ENCODE measurements at regions not wholly inside any gene's neighbourhood (a gene's known extent, or its start where the extent isn't known, plus 50 kb on each side); places are given as distances from the start of the nearest gene placed in this dataset.

DNA sequence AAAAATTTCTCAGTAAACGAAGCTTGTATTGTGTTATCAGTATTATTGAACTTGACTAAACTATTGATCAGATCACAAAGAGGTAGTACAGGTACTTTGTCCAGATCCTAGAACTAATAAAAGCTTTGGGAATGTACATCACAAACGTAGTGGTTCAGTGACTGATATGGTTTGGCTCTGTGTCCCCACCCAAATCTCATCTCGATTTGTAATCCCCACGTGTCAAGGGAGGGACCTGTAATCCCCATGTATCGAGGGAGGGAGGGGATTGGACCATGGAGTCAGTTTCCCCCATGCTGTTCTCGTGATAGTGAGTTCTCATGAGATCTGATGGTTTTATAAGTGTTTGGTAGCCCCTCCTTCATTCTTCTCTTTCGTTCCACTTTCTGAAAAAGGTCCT, 100.9 kb downstream of the ARRDC3 start:
- Histone ChIP-seq H3K4me3 (no peak overlapping the region), H3K4me1 (ENCODE audit: control insufficient read depth in 1 of 2, low read depth in 2 of 2) (peaks cover 0 to 21% of the 10 kb centered on the region in 2 donors), H3K36me3 (no peaks in the 10 kb centered on the region), H3K27ac (no peak overlapping the region), H3K27me3 (replicated peaks; ENCODE audit: insufficient read depth) (no peaks in the 10 kb centered on the region), H3K9me3 (no peaks in the 10 kb centered on the region)
- TF ChIP-seq, protein P1, sequence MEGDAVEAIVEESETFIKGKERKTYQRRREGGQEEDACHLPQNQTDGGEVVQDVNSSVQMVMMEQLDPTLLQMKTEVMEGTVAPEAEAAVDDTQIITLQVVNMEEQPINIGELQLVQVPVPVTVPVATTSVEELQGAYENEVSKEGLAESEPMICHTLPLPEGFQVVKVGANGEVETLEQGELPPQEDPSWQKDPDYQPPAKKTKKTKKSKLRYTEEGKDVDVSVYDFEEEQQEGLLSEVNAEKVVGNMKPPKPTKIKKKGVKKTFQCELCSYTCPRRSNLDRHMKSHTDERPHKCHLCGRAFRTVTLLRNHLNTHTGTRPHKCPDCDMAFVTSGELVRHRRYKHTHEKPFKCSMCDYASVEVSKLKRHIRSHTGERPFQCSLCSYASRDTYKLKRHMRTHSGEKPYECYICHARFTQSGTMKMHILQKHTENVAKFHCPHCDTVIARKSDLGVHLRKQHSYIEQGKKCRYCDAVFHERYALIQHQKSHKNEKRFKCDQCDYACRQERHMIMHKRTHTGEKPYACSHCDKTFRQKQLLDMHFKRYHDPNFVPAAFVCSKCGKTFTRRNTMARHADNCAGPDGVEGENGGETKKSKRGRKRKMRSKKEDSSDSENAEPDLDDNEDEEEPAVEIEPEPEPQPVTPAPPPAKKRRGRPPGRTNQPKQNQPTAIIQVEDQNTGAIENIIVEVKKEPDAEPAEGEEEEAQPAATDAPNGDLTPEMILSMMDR (IDR thresholded peaks at IDR 0.05) = no peak
- DNase-seq (ENCODE audit: low spot score) (no peak), ATAC-seq (ENCODE audit: insufficient number of reproducible peaks, low FRiP score, low read depth) (no peak)

DNA sequence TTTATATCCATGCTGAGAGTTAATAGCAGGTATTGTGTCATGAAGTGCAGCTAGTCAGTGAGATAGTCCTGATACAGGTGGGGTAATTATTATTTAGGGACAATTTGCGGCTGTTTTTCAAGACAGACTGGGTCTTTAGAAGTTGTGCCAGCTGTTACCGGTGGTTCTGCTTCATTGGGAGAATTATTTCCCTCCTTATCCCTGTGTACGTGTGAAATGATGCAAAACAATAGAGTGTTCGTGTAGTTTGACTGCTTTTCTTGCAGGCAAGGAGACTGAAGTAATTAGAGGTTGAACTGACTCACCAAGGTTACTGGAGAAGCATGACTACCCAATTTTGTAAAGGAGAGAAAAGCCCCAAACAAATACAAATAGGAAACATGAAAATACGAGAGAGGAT, 101.7 kb downstream of the ARRDC3 start:
- Histone ChIP-seq H3K36me3 (no peaks in the 10 kb centered on the region), H3K27me3 (replicated peaks; ENCODE audit: insufficient read depth) (no peaks in the 10 kb centered on the region), H3K4me1 (ENCODE audit: control insufficient read depth in 1 of 2, low read depth in 2 of 2) (peaks cover 0 to 21% of the 10 kb centered on the region in 2 donors), H3K4me3 (no peak overlapping the region), H3K27ac (peak overlapping the region; percentile 86 to 96), H3K9me3 (no peaks in the 10 kb centered on the region)
- DNase-seq (ENCODE audit: low spot score) (no peak), ATAC-seq (ENCODE audit: insufficient number of reproducible peaks, low FRiP score, low read depth) (no peak)
- TF ChIP-seq, protein P1 (IDR thresholded peaks at IDR 0.05) = no peak

DNA sequence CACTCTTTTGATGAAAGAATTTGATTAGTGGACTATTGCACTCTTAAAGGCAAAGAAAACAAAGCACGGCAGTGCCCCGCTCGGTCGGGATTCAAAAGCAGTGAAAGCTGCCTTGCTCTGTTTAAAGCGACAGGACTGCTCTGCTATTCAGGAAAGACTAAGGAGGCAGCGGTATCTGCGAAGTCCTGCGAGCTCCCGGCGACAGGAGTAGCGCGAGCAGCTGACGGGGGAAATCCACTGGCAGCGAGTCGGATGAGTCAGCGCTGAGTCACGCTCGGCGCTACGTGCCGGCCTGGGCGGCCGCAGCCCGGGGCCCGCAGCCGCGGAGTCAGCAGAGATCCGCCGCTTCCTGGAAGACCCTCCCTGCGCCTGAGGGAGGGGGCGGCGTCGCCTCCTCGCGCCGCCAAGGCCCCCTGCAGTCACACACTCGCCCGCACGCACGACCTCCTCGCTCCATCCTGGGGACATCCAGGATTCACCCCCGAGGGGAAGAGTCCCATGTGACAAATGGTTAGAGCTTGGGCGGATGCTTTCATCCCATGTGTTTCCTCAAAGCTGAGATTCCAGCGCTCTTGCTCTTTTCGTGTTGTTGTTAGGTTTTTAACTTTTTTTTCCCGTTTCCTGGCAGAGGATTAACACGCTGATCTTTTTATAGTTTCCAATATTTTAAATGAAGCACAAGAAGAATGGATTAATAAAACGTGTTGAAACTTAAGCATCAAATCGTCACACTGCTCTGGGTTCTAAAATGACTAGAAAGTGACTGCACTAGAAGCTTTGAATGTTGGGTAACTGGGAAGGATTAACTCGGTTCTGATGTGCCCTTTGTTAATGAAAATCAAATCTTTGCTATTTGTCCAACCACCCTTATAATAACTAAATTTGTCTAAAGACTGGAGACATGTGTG, 102.5 kb downstream of the ARRDC3 start:
- DNase-seq (ENCODE audit: low spot score) (peak; percentile 81), ATAC-seq (ENCODE audit: insufficient number of reproducible peaks, low FRiP score, low read depth) (peak; percentile 96)
- H3K27ac ChIP-seq = peak overlapping the region; percentile 86 to 96
- TF ChIP-seq, protein P1 (IDR thresholded peaks at IDR 0.05) = no peak
- no peaks in the 10 kb centered on the region for H3K36me3 ChIP-seq
- peak overlapping the region; percentile 85 for H3K4me3 ChIP-seq
- peaks cover 0 to 21% of the 10 kb centered on the region in 2 donors for H3K4me1 ChIP-seq (ENCODE audit: control insufficient read depth in 1 of 2, low read depth in 2 of 2)
- no peaks in the 10 kb centered on the region for H3K9me3 ChIP-seq
- no peaks in the 10 kb centered on the region for H3K27me3 ChIP-seq (replicated peaks; ENCODE audit: insufficient read depth)

DNA sequence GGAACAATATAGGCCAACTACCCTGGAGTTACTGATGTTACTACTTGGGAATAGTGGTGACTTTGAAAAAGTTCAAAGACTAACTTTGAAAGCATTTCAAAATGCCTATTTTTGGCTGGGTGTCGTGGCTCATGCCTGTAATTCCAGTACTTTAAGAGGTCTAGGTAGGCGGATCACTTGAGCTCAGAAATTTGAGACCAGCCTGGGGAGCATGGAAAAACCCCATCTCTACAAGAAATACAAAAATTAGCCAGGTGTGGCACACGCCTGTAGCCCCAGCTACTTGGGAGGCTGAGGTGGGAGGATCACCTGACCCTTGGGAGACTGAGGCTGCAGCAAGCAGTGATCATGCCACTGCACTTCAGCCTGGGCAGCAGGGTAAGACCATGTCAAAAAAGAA, 105.3 kb downstream of the ARRDC3 start:
- Histone ChIP-seq H3K4me3 (no peak overlapping the region), H3K36me3 (no peaks in the 10 kb centered on the region), H3K9me3 (no peaks in the 10 kb centered on the region), H3K4me1 (ENCODE audit: control insufficient read depth in 1 of 2, low read depth in 2 of 2) (peaks cover 0 to 11% of the 10 kb centered on the region in 2 donors), H3K27me3 (replicated peaks; ENCODE audit: insufficient read depth) (no peaks in the 10 kb centered on the region), H3K27ac (no peak overlapping the region)
- ATAC-seq (ENCODE audit: insufficient number of reproducible peaks, low FRiP score, low read depth) = no peak
- TF ChIP-seq, protein P1 (IDR thresholded peaks at IDR 0.05) = no peak
- no peak for DNase-seq (ENCODE audit: low spot score)

DNA sequence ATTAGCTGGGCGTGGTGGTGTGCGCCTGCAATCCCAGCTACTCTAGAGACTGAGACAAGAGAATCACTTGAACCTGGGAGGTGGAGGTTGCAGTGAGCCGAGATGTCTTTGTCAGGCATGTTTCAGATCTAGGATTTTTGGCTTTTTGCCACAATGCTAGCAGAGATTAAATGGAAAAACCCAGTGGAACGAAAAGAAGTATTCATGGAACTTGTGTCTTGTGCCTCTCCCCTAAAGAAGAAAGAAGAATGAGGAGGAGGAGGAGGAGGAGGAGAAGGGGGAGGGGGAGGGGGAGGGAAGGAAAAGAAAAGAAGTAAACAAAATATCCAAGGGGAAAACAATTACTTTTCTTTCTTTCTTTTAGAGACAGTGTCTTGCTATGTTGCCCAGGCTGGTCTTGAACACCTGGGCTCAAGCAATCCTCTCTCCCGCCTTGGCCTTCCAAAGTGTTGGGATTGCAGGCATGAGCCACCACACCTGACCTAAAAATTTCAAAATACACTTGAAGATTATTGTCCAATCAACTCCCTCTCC, 106.0 kb downstream of the ARRDC3 start:
- Histone ChIP-seq H3K27me3 (replicated peaks; ENCODE audit: insufficient read depth) (no peaks in the 10 kb centered on the region), H3K27ac (no peak overlapping the region), H3K9me3 (no peaks in the 10 kb centered on the region), H3K36me3 (no peaks in the 10 kb centered on the region), H3K4me3 (no peak overlapping the region), H3K4me1 (ENCODE audit: control insufficient read depth in 1 of 2, low read depth in 2 of 2) (peaks cover 0 to 13% of the 10 kb centered on the region in 2 donors)
- TF ChIP-seq, protein P1 (IDR thresholded peaks at IDR 0.05) = no peak
- DNase-seq (ENCODE audit: low spot score) = no peak
- ATAC-seq (ENCODE audit: insufficient number of reproducible peaks, low FRiP score, low read depth) = no peak
